Panc1 (cell line): ENCODE measurements at regions not wholly inside any gene's neighbourhood (a gene's known extent, or its start where the extent isn't known, plus 50 kb on each side); places are given as distances from the start of the nearest gene placed in this dataset.

Experiments used
- POLR2AphosphoS5 ChIP-seq: IDR thresholded peaks from 2 replicates; pipeline ENCODE4 v1.6.1; 2012; ENCODE audit warnings: mild to moderate bottlenecking, low read depth, low read length, moderate library complexity
- SIN3A ChIP-seq: IDR thresholded peaks from 2 replicates; pipeline ENCODE4 v1.6.1; 2012; ENCODE audit warnings: low read depth, mild to moderate bottlenecking, low read length, moderate library complexity, borderline replicate concordance; ENCODE audit not compliant: insufficient read depth
- TF ChIP-seq, protein P1 (sequence below): fragments of 450-650 bp; IDR thresholded peaks from 2 replicates; pipeline ENCODE4 v1.5.1; 2017; ENCODE audit warnings: mild to moderate bottlenecking
- TF ChIP-seq, protein P2 (sequence below), 2 experiments: IDR thresholded peaks; 2 replicates each; pipeline ENCODE4 v1.6.1; 2011 to 2012; ENCODE audit warnings: low read depth in 2 of 2, control low read depth in 1 of 2, low read length in 1 of 2, mild to moderate bottlenecking in 1 of 2, moderate library complexity in 1 of 2; ENCODE audit not compliant: insufficient read depth in 1 of 2

DNA sequence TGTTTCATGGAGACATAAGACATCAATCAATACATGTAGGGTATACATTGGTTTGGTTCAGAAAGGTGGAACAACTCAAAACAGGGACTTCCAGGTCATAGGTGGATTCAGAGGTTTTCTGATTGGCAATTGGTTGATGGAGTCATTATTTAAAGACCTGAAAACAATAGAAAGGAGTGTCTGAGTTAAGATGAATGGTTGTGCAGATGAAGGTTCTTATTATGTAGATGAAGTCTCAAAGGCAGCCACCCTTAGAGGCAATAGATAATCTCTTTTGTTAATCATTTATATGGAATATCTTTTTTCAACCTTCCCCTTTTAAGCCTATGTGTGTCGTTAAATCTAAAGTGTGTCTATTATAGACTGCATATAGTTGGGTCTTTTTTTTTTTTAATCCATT is 67.8 kb upstream of the LYPLAL1 start:
- TF ChIP-seq, protein P1, sequence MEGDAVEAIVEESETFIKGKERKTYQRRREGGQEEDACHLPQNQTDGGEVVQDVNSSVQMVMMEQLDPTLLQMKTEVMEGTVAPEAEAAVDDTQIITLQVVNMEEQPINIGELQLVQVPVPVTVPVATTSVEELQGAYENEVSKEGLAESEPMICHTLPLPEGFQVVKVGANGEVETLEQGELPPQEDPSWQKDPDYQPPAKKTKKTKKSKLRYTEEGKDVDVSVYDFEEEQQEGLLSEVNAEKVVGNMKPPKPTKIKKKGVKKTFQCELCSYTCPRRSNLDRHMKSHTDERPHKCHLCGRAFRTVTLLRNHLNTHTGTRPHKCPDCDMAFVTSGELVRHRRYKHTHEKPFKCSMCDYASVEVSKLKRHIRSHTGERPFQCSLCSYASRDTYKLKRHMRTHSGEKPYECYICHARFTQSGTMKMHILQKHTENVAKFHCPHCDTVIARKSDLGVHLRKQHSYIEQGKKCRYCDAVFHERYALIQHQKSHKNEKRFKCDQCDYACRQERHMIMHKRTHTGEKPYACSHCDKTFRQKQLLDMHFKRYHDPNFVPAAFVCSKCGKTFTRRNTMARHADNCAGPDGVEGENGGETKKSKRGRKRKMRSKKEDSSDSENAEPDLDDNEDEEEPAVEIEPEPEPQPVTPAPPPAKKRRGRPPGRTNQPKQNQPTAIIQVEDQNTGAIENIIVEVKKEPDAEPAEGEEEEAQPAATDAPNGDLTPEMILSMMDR: no peak
- TF ChIP-seq POLR2AphosphoS5 (no peak), SIN3A (no peak)
- TF ChIP-seq, protein P2, sequence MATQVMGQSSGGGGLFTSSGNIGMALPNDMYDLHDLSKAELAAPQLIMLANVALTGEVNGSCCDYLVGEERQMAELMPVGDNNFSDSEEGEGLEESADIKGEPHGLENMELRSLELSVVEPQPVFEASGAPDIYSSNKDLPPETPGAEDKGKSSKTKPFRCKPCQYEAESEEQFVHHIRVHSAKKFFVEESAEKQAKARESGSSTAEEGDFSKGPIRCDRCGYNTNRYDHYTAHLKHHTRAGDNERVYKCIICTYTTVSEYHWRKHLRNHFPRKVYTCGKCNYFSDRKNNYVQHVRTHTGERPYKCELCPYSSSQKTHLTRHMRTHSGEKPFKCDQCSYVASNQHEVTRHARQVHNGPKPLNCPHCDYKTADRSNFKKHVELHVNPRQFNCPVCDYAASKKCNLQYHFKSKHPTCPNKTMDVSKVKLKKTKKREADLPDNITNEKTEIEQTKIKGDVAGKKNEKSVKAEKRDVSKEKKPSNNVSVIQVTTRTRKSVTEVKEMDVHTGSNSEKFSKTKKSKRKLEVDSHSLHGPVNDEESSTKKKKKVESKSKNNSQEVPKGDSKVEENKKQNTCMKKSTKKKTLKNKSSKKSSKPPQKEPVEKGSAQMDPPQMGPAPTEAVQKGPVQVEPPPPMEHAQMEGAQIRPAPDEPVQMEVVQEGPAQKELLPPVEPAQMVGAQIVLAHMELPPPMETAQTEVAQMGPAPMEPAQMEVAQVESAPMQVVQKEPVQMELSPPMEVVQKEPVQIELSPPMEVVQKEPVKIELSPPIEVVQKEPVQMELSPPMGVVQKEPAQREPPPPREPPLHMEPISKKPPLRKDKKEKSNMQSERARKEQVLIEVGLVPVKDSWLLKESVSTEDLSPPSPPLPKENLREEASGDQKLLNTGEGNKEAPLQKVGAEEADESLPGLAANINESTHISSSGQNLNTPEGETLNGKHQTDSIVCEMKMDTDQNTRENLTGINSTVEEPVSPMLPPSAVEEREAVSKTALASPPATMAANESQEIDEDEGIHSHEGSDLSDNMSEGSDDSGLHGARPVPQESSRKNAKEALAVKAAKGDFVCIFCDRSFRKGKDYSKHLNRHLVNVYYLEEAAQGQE (IDR thresholded peaks at IDR 0.05; ENCODE audit: insufficient read depth in 1 of 2, low read depth in 2 of 2, low read length in 1 of 2): no peak
